MM.1S (cell line): ENCODE measurements at regions not wholly inside any gene's neighbourhood (a gene's known extent, or its start where the extent isn't known, plus 50 kb on each side); places are given as distances from the start of the nearest gene placed in this dataset.

Experiments used
- DNase-seq: peaks from one replicate; pipeline ENCODE4 v3.0.0-alpha.2; 2015
- H2AFZ ChIP-seq: fragments of 300-600 bp; sonication (generic); 2 replicates; pipeline ENCODE4 v1.6.0; 2016; ENCODE audit warnings: antibody characterized with exemption, low read length
- H3F3A ChIP-seq: fragments of 300-600 bp; sonication (generic); 2 replicates; pipeline ENCODE4 v1.6.1; 2016; ENCODE audit warnings: mild to moderate bottlenecking, antibody characterized with exemption, low read length, moderate library complexity, mixed read lengths; ENCODE audit not compliant: insufficient read depth
- H3K27ac ChIP-seq: fragments of 300-600 bp; sonication (generic); 2 replicates; pipeline ENCODE4 v1.5.1; 2016; ENCODE audit warnings: mild to moderate bottlenecking, low read length
- H3K27me3 ChIP-seq: fragments of 300-600 bp; sonication (generic); replicated peaks from 2 replicates; pipeline ENCODE4 v1.6.0; 2016; ENCODE audit warnings: low read length; ENCODE audit not compliant: insufficient read depth
- H3K36me3 ChIP-seq: fragments of 300-600 bp; sonication (generic); replicated peaks from 2 replicates; pipeline ENCODE4 v1.6.1; 2016; ENCODE audit warnings: mild to moderate bottlenecking, low read length, mixed read lengths; ENCODE audit not compliant: insufficient read depth
- H3K4me1 ChIP-seq: fragments of 300-600 bp; sonication (generic); 2 replicates; pipeline ENCODE4 v1.6.1; 2016; ENCODE audit warnings: low read length, mixed read lengths
- H3K4me2 ChIP-seq: fragments of 300-600 bp; sonication (generic); 2 replicates; pipeline ENCODE4 v1.6.0; 2016; ENCODE audit warnings: low read depth, low read length
- H3K4me3 ChIP-seq: fragments of 300-600 bp; sonication (generic); 2 replicates; pipeline ENCODE4 v1.5.1; 2016; ENCODE audit warnings: low read length, mixed read lengths
- H3K79me2 ChIP-seq: fragments of 300-600 bp; sonication (generic); 2 replicates; pipeline ENCODE4 v1.6.1; 2016; ENCODE audit warnings: mixed run types, low read length, mixed read lengths
- H3K9ac ChIP-seq: fragments of 300-600 bp; sonication (generic); 2 replicates; pipeline ENCODE4 v1.6.1; 2016; ENCODE audit warnings: low read length, mixed read lengths
- H3K9me2 ChIP-seq: fragments of 300-600 bp; sonication (generic); replicated peaks from 2 replicates; pipeline ENCODE4 v1.6.1; 2016; ENCODE audit warnings: mild to moderate bottlenecking, low read length, mixed read lengths; ENCODE audit not compliant: insufficient read depth
- H3K9me3 ChIP-seq: fragments of 300-600 bp; sonication (generic); replicated peaks from 2 replicates; pipeline ENCODE4 v1.6.1; 2016; ENCODE audit warnings: mild to moderate bottlenecking, low read length, mixed read lengths; ENCODE audit not compliant: insufficient read depth
- H4K20me1 ChIP-seq: fragments of 300-600 bp; sonication (generic); 2 replicates; pipeline ENCODE4 v1.6.1; 2016; ENCODE audit warnings: mild to moderate bottlenecking, low read length, moderate library complexity, mixed read lengths; ENCODE audit not compliant: insufficient read depth
- CTCF ChIP-seq: fragments of 300-600 bp; sonication (generic); IDR thresholded peaks from 2 replicates; pipeline ENCODE4 v1.5.1; 2016; ENCODE audit warnings: antibody characterized with exemption, low read length, mixed read lengths
- EZH2 ChIP-seq: fragments of 300-600 bp; sonication (generic); optimal IDR thresholded peaks from 2 replicates; pipeline ENCODE3; 2017; ENCODE audit warnings: low read depth, mild to moderate bottlenecking, antibody characterized with exemption, low read length, mixed read lengths
- EZH2phosphoT487 ChIP-seq: fragments of 300-600 bp; sonication (generic); IDR thresholded peaks from 2 replicates; pipeline ENCODE4 v1.6.1; 2018; ENCODE audit warnings: antibody characterized with exemption, low read length

GRCh38 chr5:6903934-6904333 lies 190.7 kb downstream of the TENT4A start:
- Histone ChIP-seq H3K4me1 (no peaks in the 10 kb centered on the region), H3K4me2 (no peak overlapping the region), H3K79me2 (no peaks in the 10 kb centered on the region), H3K9ac (no peak overlapping the region), H4K20me1 (no peaks in the 10 kb centered on the region), H3K4me3 (no peak overlapping the region), H3K27ac (no peak overlapping the region), H3F3A (no peaks in the 10 kb centered on the region; the same call in 1 of the 2 replicates), H2AFZ (no peak overlapping the region), H3K27me3 (no peaks in the 10 kb centered on the region), H3K36me3 (no peaks in the 10 kb centered on the region), H3K9me3 (no peaks in the 10 kb centered on the region), H3K9me2 (no peaks in the 10 kb centered on the region)
- no peak for DNase-seq
- TF ChIP-seq EZH2phosphoT487, result no peak
- no peak for TF ChIP-seq CTCF
- no peak for TF ChIP-seq EZH2

GRCh38 chr5:6904860-6905259 lies 191.6 kb downstream of the TENT4A start:
- no peak overlapping the region for H3K4me3 ChIP-seq
- H3K4me1 ChIP-seq, result no peaks in the 10 kb centered on the region
- no peaks in the 10 kb centered on the region for H3K36me3 ChIP-seq
- H3K9me2 ChIP-seq, result no peaks in the 10 kb centered on the region
- no peaks in the 10 kb centered on the region for H4K20me1 ChIP-seq
- TF ChIP-seq EZH2phosphoT487, result no peak
- no peak for TF ChIP-seq EZH2
- no peak overlapping the region for H2AFZ ChIP-seq
- H3F3A ChIP-seq, result no peaks in the 10 kb centered on the region; the same call in 1 of the 2 replicates
- H3K4me2 ChIP-seq, result no peak overlapping the region
- no peaks in the 10 kb centered on the region for H3K79me2 ChIP-seq
- H3K27me3 ChIP-seq, result no peaks in the 10 kb centered on the region
- no peak overlapping the region for H3K9ac ChIP-seq
- no peak for DNase-seq
- no peak overlapping the region for H3K27ac ChIP-seq
- H3K9me3 ChIP-seq, result no peaks in the 10 kb centered on the region

- no peaks in the 10 kb centered on the region; the same call in 1 of the 2 replicates for H3F3A ChIP-seq
- no peak for TF ChIP-seq EZH2phosphoT487
- no peak for TF ChIP-seq CTCF
- TF ChIP-seq EZH2, result no peak
- H3K27ac ChIP-seq, result no peak overlapping the region
- DNase-seq, result no peak
- no peaks in the 10 kb centered on the region for H3K9me3 ChIP-seq
- no peaks in the 10 kb centered on the region for H3K27me3 ChIP-seq
- no peaks in the 10 kb centered on the region for H3K79me2 ChIP-seq
- no peaks in the 10 kb centered on the region for H3K36me3 ChIP-seq
- H3K9ac ChIP-seq, result no peak overlapping the region
- no peak overlapping the region for H3K4me2 ChIP-seq
- H3K9me2 ChIP-seq, result no peaks in the 10 kb centered on the region
- no peaks in the 10 kb centered on the region for H4K20me1 ChIP-seq
- no peaks in the 10 kb centered on the region for H3K4me1 ChIP-seq
- H3K4me3 ChIP-seq, result no peak overlapping the region
- no peak overlapping the region for H2AFZ ChIP-seq
Observed at GRCh38 chr5:6905423-6905822, 192.2 kb downstream of the TENT4A start.

- TF ChIP-seq EZH2, result no peak
- TF ChIP-seq CTCF, result no peak
- TF ChIP-seq EZH2phosphoT487, result no peak
- H3K27ac ChIP-seq, result no peak overlapping the region
- no peak overlapping the region for H3K4me3 ChIP-seq
- no peak overlapping the region for H2AFZ ChIP-seq
- H3K9me3 ChIP-seq, result no peaks in the 10 kb centered on the region
- H3K9ac ChIP-seq, result no peak overlapping the region
- no peaks in the 10 kb centered on the region; the same call in 1 of the 2 replicates for H3F3A ChIP-seq
- no peaks in the 10 kb centered on the region for H3K27me3 ChIP-seq
- no peaks in the 10 kb centered on the region for H3K36me3 ChIP-seq
- no peaks in the 10 kb centered on the region for H4K20me1 ChIP-seq
- H3K4me1 ChIP-seq, result no peaks in the 10 kb centered on the region
- H3K79me2 ChIP-seq, result no peaks in the 10 kb centered on the region
- DNase-seq, result no peak
- no peaks in the 10 kb centered on the region for H3K9me2 ChIP-seq
- no peak overlapping the region for H3K4me2 ChIP-seq
Observed at GRCh38 chr5:6905883-6906282, 192.7 kb downstream of the TENT4A start.
